LHCN-M2 (cell line): ENCODE measurements at regions not wholly inside any gene's neighbourhood (a gene's known extent, or its start where the extent isn't known, plus 50 kb on each side); places are given as distances from the start of the nearest gene placed in this dataset.
"Not testable (repeated sequence)": the region's sequence is repeated elsewhere in the genome, so short reads cannot be mapped to it uniquely, and the experiment has no call there.

Source experiments
- DNase-seq: peaks from one replicate; pipeline ENCODE4 v3.0.0-alpha.2; 2012; ENCODE audit warnings: low read depth

DNA sequence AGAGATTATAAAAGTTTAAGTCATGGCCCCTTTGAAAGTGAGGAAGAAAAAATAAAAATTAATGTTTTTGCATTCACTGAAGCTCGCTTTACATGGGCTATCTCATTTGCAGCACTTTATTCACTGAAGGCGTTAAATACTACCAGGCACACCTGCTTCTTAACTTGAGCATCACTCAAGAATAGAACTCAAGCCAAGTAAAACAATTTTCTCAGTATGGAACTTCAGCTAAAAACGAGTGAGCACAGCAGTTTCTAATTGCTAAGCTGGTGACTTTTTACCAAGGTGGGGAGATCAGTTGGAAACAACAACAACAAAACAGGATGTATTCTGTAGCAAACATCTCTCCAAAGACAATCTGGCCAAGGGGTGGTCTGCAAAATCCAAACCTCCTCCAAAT lies 405.6 kb downstream of the RAB38 start:
- DNase-seq: no peak

DNA sequence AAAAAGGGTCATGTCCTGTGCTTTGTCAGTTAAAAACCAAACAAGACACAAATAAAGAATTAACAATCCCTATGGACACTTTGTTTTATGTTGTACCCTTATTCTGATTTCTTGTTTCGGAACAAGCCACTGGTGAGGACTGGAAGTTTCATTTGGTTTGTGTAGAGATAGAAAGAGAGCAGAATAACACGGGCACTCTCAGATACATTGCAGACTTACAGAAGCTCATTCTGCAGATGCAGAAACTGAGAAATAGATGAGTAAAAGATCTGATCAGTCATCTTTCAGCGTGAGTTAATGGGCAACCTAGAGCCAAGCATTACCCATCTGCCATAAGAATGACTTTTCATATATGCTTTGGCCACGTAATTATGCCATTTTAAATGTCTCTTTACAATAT lies 407.6 kb downstream of the RAB38 start:
- no peak for DNase-seq

DNA sequence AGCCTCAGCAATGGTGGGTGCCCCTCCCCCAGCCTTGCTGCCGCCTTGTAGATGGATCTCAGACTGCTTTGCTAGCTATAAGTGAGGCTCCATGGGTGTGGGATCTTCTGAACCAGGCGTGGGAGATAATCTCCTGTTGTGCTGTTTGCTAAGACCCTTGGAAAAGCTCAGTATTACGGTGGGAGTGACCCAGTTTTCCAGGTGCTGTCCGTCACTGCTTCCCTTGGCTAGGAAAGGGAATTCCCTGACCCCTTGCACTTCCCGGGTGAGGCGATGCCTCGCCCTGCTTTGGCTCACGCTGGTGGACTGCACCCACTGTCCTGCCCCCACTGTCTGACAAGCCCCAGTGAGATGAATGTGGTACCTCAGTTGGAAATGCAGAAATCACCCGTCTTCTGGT lies 411.2 kb downstream of the RAB38 start:
- DNase-seq: not testable (repeated sequence)

DNA sequence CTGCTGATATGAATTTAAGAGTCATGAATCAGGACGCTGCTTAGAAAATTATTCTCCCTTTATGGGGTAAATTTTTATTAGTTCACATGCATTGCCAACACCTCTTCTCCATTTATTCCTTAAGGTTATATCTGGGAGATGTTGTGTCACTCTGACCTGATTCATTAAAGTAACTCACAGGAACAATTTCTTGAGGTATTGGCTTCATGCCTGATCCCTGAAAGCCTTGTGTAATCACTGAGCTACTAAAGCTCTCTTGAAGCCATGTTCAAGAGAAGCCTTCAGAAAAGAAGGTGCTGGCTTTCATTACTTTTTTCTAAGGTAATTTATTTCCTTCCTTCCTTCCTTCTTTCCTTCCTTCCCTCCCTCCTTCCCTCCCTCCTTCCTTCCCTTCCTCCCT lies 420.6 kb downstream of the RAB38 start:
- DNase-seq: no peak

DNA sequence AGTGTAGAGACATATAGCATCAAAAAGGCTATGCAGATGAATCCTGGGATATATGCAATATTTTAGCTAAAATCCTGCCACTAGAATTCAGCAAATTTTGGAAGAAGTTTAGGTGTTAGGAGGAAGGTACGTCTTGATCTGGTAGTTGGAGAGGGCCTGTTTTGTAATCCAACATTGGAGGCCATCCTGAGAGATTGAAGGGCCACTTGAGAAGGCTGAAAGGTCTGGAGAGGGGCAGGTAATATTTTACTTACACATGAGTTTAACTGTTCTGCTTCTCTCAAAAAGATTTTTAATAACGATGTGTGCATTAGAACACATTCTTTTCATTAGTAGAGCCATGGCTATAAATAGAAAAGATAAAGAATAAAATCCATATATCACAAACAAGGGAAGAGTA lies 422.1 kb downstream of the RAB38 start:
- DNase-seq: no peak

GRCh38 chr11:87743007-87743406 lies 432.2 kb downstream of the RAB38 start:
- peak; percentile 0 for DNase-seq

DNA sequence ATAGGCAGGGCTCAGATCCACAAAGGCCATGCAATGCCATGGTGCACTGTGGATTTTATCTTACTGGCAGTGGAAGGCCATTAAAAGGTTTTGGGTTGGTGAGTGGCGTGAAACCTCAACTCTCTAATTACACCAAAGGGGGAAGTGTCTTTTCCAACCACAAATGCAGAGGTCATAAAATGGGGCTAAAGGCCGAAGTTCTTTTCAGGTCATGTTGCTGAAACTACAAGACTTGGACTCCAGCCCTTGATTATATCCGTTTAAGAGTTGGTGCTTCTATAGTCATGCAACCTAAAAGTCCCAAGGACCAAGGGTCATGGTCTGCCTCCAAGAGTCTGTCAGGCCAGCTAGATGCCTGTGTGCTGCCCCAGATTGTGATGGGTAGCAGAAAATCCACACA lies 434.3 kb downstream of the RAB38 start:
- DNase-seq: no peak

- DNase-seq: no peak
These were observed 434.8 kb downstream of the RAB38 start for GRCh38 chr11:87740451-87740850.

- DNase-seq: no peak
These were observed 435.5 kb downstream of the RAB38 start for GRCh38 chr11:87739766-87740165.

DNA sequence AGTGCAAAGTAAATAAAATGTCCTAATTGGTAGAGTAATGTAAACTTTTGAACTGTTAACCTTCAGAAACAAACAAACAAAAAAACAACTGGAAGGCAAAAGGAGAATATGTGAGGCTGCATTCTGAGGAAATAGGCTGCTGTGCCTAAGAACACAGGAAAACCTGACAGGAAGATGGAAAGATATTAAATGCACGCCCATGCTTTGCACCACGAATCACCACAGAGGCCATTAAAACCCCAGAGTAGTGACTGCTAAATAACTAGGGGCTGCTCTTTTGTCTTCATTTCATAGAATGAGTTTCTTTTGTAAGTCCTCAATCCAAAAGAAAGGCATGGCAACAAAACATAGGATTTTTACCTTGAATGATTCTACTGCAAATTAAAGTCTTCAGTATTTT lies 436.0 kb downstream of the RAB38 start:
- DNase-seq: no peak

DNA sequence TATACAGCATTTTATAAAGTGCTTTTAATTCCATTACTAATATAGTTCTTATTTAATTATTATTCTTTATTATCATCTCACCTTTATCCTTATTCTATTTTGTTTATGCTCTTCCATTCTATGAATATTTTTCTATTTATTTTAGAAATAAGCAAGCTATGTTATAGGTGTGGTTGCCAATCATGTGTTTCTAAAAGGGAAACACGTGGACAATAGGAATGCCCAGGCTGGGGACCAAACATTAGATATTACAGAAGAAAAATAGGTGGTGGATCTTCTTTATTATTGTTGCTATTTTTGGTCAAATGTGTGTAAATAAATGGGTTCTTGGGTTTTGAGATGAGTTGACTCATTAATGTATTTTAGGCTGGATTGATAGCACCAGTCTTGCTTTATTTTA lies 438.3 kb downstream of the RAB38 start:
- no peak for DNase-seq

DNA sequence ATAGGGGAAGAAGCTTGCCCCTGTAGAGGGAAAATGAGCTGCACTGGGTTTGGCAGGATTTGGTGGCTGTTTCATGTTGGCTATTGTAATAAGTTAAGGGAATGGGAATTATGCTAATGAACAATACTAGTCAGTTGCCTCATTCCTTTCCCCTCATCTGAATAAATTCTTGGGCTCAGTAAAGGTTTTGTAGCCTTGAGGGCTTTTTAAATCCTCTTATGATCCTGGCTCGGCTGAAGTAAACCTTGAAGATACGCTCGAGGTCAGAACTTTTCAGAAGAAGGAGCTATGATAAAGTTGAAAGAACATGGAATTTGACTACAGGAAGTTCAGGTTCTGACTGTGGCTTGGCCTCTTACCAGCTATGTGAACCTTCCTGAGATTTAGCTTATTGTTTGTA lies 448.7 kb downstream of the RAB38 start:
- no peak for DNase-seq

- DNase-seq: no peak
These were observed 450.9 kb downstream of the RAB38 start for GRCh38 chr11:87724358-87724757.

DNA sequence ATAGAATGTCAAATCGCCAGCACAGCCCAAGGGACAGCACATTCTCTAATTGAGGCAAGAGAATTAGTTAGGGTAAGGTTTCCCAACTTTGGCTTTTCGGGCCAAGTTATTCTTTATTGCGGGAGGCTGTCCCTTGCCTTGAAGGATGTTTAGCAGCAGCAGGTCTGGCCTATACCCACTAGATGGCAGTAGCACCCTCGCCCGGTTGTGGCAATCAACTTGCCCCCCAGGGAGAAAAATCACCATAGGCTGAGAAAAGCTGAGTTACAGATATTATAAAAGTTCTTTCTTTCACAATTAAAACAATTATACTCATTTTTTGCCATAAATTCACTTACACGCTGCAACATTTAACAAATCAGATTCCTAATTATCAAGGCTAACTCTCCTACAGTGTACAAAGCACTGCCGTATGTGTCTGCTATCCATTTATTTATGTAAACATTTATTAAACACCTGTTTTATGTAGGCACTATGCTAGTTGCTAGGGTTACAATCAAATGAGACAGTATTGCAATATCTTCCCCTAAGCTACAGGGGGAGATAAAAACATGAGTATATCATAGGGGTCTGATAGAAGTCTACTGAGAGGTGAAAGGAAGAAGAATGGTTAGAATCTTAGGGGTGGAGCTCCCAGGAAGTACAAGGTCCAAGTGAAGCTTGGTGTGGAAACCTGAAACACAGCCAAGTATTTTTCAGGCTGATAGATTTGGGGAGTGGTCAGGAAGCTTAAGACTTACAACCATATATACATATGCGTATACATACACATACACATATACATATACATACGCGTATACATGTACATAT lies 452.3 kb downstream of the RAB38 start:
- peak; percentile 24 for DNase-seq

DNA sequence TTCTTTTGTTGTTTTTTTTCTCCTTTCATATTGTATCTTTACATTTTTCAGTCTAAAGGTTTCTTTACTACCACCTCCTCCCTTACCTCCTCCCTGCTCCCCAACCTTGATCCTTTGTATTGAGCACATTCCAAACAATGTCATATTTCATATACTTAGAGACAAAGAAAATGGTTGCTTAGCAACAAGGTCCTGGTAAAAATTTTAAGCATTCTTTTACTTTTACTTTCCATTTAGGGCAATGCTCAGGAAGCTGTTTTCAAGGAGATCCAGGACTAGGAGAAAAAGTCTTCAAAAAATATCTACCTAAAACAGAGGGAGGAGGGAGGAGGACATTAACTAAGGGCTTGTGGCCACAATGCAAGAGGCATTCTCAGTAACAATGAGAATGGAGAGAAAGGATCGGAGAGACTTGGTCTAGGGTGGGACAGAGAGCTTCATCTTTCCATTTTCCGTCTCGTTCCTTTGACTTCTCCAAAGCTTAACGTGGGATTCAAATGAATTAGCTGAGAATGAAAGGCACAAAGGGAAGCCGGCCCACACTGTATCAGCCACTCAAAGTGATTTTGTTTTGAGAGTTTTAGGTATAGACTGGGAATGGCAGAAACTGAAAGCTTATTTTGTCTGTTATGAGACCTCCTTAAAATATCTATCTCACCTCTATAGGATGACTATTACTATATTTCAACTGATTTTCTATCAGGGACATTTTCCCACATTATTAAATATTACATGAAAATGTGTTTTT lies 455.7 kb downstream of the RAB38 start:
- no peak for DNase-seq

- no peak for DNase-seq
These were observed 462.4 kb downstream of the RAB38 start for GRCh38 chr11:87712802-87713202.

GRCh38 chr11:87712391-87712790 lies 462.9 kb downstream of the RAB38 start:
- no peak for DNase-seq

GRCh38 chr11:87703589-87703988 lies 471.7 kb downstream of the RAB38 start:
- DNase-seq: not testable (repeated sequence)

- DNase-seq: no peak
These were observed 499.2 kb downstream of the RAB38 start for GRCh38 chr11:87675993-87676392.

GRCh38 chr11:87666730-87667129 lies 508.5 kb downstream of the RAB38 start:
- DNase-seq: no peak

- DNase-seq: no peak
These were observed 513.0 kb downstream of the RAB38 start for GRCh38 chr11:87662287-87662686.

GRCh38 chr11:87660926-87661660 lies 514.1 kb downstream of the RAB38 start:
- no peak for DNase-seq
